HG03575 (cell line): ENCODE measurements at regions not wholly inside any gene's neighbourhood (a gene's known extent, or its start where the extent isn't known, plus 50 kb on each side); places are given as distances from the start of the nearest gene placed in this dataset.

Experiments used
- ATAC-seq: cut with Tn5 transposase; IDR thresholded peaks from one replicate; pipeline ENCODE4 v1.9.1; 2021; ENCODE audit not compliant: unreplicated experiment, insufficient number of reproducible peaks, low FRiP score; ENCODE audit errors: extremely low read depth

GRCh38 chr5:68953875-68954617 lies 139.8 kb upstream of the SLC30A5 start:
- no peak for ATAC-seq

- no peak for ATAC-seq
Measured at GRCh38 chr5:68954618-68954910, 139.2 kb upstream of the SLC30A5 start.

- ATAC-seq: no peak
Measured at GRCh38 chr5:68957591-68957990, 136.2 kb upstream of the SLC30A5 start.

GRCh38 chr5:68958428-68958827 lies 135.4 kb upstream of the SLC30A5 start:
- ATAC-seq: no peak

- ATAC-seq: no peak
Measured at GRCh38 chr5:68960456-68960855, 133.4 kb upstream of the SLC30A5 start.

- no peak for ATAC-seq
Measured at GRCh38 chr5:68960961-68961360, 132.9 kb upstream of the SLC30A5 start.

GRCh38 chr5:68961762-68962161 lies 132.1 kb upstream of the SLC30A5 start:
- ATAC-seq: no peak

GRCh38 chr5:68962757-68963484 lies 130.9 kb upstream of the SLC30A5 start:
- no peak for ATAC-seq

- no peak for ATAC-seq
Measured at GRCh38 chr5:68964679-68965078, 129.1 kb upstream of the SLC30A5 start.

- ATAC-seq: no peak
Measured at GRCh38 chr5:68965926-68966325, 127.9 kb upstream of the SLC30A5 start.

- no peak for ATAC-seq
Measured at GRCh38 chr5:68966596-68966995, 127.2 kb upstream of the SLC30A5 start.

GRCh38 chr5:68968429-68968828 lies 125.4 kb upstream of the SLC30A5 start:
- no peak for ATAC-seq

GRCh38 chr5:68970617-68971016 lies 123.2 kb upstream of the SLC30A5 start:
- no peak for ATAC-seq

GRCh38 chr5:68973696-68974095 lies 120.1 kb upstream of the SLC30A5 start:
- no peak for ATAC-seq

- ATAC-seq: no peak
Measured at GRCh38 chr5:68983043-68983442, 110.8 kb upstream of the SLC30A5 start.

- ATAC-seq: no peak
Measured at GRCh38 chr5:68983959-68984358, 109.9 kb upstream of the SLC30A5 start.

GRCh38 chr5:68991279-68992084 lies 102.3 kb upstream of the SLC30A5 start:
- no peak for ATAC-seq

GRCh38 chr5:68994645-68995044 lies 99.2 kb upstream of the SLC30A5 start:
- ATAC-seq: no peak

GRCh38 chr5:68995845-68996545 lies 97.8 kb upstream of the SLC30A5 start:
- no peak for ATAC-seq
